GM06990 (cell line): ENCODE measurements at regions not wholly inside any gene's neighbourhood (a gene's known extent, or its start where the extent isn't known, plus 50 kb on each side); places are given as distances from the start of the nearest gene placed in this dataset.
"Not testable (repeated sequence)": the region's sequence is repeated elsewhere in the genome, so short reads cannot be mapped to it uniquely, and the experiment has no call there.

Experiments
- DNase-seq: peaks from one replicate; pipeline ENCODE4 v3.0.0-alpha.2; 2011; ENCODE audit not compliant: insufficient read length; ENCODE audit errors: extremely low read depth
- H3K27me3 ChIP-seq: replicated peaks from 2 replicates; pipeline ENCODE4 v1.6.0; 2011; ENCODE audit warnings: low read length; ENCODE audit not compliant: control insufficient read depth, insufficient read depth
- H3K36me3 ChIP-seq: 2 replicates; pipeline ENCODE4 v1.5.1; 2011; ENCODE audit warnings: low read length; ENCODE audit not compliant: control insufficient read depth, insufficient read depth
- H3K4me3 ChIP-seq: replicated peaks from 2 replicates; pipeline ENCODE4 v1.5.1; 2011; ENCODE audit warnings: low read depth, mild to moderate bottlenecking, control low read depth, low read length
- TF ChIP-seq, protein P1 (sequence below): IDR thresholded peaks from 2 replicates; pipeline ENCODE4 v1.5.1; 2011; ENCODE audit warnings: low read length, control low read depth, mild to moderate bottlenecking, inconsistent platforms; ENCODE audit not compliant: insufficient read depth, poor library complexity, severe bottlenecking

GRCh38 chr6:141808662-141809061 is 324.1 kb upstream of the GJE1 start:
- no peak for DNase-seq
- Histone ChIP-seq H3K36me3 (no peaks in the 10 kb centered on the region), H3K27me3 (no peaks in the 10 kb centered on the region), H3K4me3 (no peak overlapping the region)
- TF ChIP-seq, protein P1, sequence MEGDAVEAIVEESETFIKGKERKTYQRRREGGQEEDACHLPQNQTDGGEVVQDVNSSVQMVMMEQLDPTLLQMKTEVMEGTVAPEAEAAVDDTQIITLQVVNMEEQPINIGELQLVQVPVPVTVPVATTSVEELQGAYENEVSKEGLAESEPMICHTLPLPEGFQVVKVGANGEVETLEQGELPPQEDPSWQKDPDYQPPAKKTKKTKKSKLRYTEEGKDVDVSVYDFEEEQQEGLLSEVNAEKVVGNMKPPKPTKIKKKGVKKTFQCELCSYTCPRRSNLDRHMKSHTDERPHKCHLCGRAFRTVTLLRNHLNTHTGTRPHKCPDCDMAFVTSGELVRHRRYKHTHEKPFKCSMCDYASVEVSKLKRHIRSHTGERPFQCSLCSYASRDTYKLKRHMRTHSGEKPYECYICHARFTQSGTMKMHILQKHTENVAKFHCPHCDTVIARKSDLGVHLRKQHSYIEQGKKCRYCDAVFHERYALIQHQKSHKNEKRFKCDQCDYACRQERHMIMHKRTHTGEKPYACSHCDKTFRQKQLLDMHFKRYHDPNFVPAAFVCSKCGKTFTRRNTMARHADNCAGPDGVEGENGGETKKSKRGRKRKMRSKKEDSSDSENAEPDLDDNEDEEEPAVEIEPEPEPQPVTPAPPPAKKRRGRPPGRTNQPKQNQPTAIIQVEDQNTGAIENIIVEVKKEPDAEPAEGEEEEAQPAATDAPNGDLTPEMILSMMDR = no peak

DNA sequence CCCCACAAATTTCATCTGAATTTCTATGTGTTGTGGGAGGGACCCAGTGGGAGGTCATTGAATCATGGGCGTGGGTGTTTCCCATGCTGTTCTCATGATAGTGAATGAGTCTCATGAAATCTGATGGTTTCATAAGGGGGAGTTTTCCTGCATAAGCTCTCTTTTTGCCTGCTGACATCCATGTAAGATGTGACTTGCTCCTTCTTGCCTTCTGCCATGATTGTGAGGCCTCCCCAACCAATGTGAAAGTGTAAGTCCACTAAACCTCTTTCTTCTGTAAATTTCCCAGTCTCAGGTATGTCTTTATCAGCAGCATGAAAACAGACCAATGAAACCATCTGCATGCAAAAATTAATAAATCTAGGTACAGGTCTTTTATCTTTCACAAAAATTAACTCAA is 331.8 kb upstream of the GJE1 start:
- DNase-seq, H3K27me3 ChIP-seq, H3K4me3 ChIP-seq, H3K36me3 ChIP-seq: not testable (repeated sequence)

DNA sequence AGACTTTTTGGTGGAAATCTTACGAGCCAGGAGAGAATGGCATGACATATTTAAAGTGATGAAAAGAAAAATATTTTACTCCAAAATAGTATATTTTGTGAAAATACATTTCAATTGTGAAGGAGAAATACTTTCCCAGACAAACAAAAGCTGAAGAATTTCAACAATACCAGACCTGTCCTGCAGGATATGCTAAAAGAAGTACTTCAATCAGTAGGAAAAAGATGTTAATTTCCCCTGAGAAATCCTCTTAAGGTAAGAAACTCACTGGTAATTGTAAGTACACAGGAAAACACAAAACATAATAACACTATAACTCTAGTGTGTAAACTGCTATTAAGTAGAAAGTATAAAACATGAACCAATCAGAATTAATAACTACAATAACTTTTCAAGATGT is 341.8 kb upstream of the GJE1 start:
- Histone ChIP-seq H3K36me3 (no peaks in the 10 kb centered on the region), H3K4me3 (no peak overlapping the region), H3K27me3 (no peaks in the 10 kb centered on the region)
- TF ChIP-seq, protein P1 = no peak
- DNase-seq = no peak

DNA sequence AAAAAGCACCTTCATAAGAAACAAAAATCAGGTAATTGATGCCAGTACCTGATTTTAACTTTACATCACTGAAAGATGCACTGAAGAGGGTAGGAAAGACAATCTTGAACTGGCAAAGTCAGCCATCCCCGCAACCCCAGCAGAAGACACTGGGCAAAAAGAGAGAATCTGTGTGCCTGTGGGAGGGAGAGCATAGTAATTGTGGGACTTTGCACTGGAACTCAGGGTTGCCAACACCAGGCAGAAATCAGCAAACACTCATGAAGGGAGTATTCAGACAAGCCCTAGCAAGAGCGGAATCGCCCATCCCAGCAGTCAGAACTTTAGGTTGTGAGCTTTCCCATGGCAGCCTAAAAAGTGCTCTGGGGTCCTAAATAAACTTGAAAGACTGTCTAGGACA is 344.6 kb upstream of the GJE1 start:
- Histone ChIP-seq H3K4me3 (no peak overlapping the region), H3K36me3 (no peaks in the 10 kb centered on the region), H3K27me3 (no peaks in the 10 kb centered on the region)
- TF ChIP-seq, protein P1 = no peak
- DNase-seq = no peak

GRCh38 chr6:141783585-141783984 is 349.1 kb upstream of the GJE1 start:
- DNase-seq = no peak
- TF ChIP-seq, protein P1 = no peak

DNA sequence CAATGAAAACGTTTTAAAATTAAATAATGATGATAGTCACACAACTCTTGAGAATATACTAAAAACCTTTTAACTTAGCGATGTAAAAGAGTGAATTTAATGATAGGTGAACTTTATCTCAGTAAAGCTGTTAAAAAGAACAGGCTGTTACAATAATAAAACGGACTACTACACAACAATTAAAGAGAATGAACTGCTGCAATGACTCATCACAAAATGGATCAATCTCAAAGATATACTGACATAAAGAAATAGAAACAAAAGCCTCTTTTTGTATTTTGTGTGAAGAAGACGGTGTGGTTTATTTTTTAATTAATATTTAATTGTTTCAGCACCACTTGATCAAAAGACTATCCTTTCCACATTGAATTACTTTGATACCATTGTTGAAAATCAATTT is 352.4 kb upstream of the GJE1 start:
- Histone ChIP-seq H3K27me3 (no peaks in the 10 kb centered on the region), H3K36me3 (no peaks in the 10 kb centered on the region), H3K4me3 (no peak overlapping the region)
- no peak for DNase-seq
- TF ChIP-seq, protein P1 = no peak

More at GRCh38 chr6:141783585-141783984, 349.1 kb upstream of the GJE1 start:
- Histone ChIP-seq H3K36me3 (no peaks in the 10 kb centered on the region), H3K4me3 (no peak overlapping the region), H3K27me3 (no peaks in the 10 kb centered on the region)
